ENCODE measurements at regions not wholly inside any gene's neighbourhood (a gene's known extent, or its start where the extent isn't known, plus 50 kb on each side); places are given as distances from the start of the nearest gene placed in this dataset.

GRCh38 chr5:89262030-89262429 lies 379.0 kb upstream of the MEF2C start:
- Histone ChIP-seq H3K9ac (ENCODE audit: low read length) (no peak overlapping the region), H3K9me3 (ENCODE audit: low read length) (no peaks in the 10 kb centered on the region), H2AFZ (ENCODE audit: low read depth, low read length) (no peak overlapping the region), H4K20me1 (ENCODE audit: insufficient read depth) (no peaks in the 10 kb centered on the region), H3F3A (ENCODE audit: insufficient read depth, low read length, poor library complexity, severe bottlenecking) (no peaks in the 10 kb centered on the region), H3K4me2 (ENCODE audit: low read length) (no peak overlapping the region), H3K36me3 (ENCODE audit: insufficient read depth, low read length) (no peaks in the 10 kb centered on the region), H3K79me2 (replicated peaks; ENCODE audit: insufficient read depth, low read length) (no peaks in the 10 kb centered on the region), H3K27ac (ENCODE audit: low read length) (no peak overlapping the region), H3K9me2 (ENCODE audit: insufficient read depth, low read length) (no peaks in the 10 kb centered on the region), H3K27me3 (ENCODE audit: insufficient read depth, low read depth, low read length) (no peaks in the 10 kb centered on the region), H3K4me3 (ENCODE audit: low read length) (no peak overlapping the region)
- TF ChIP-seq EP300 (conservative IDR thresholded peaks at IDR 0.05; ENCODE audit: poor library complexity, severe bottlenecking) (no peak), POLR2AphosphoS5 (IDR thresholded peaks at IDR 0.05) (no peak), EZH2 (IDR thresholded peaks at IDR 0.05; ENCODE audit: borderline replicate concordance, insufficient read depth, low read length, poor library complexity, severe bottlenecking) (no peak), REST (IDR thresholded peaks at IDR 0.05; ENCODE audit: borderline replicate concordance) (no peak), TAF1 (IDR thresholded peaks at IDR 0.05; ENCODE audit: low read depth) (no peak), MXI1 (conservative IDR thresholded peaks at IDR 0.05; ENCODE audit: poor library complexity, severe bottlenecking) (no peak), RAD21 (conservative IDR thresholded peaks at IDR 0.05) (no peak), CTCF (IDR thresholded peaks at IDR 0.05; ENCODE audit: poor library complexity, severe bottlenecking) (no peak), SMC3 (conservative IDR thresholded peaks at IDR 0.05; ENCODE audit: poor library complexity) (no peak)

GRCh38 chr5:89260254-89260653 lies 377.3 kb upstream of the MEF2C start:
- no peak overlapping the region for H2AFZ ChIP-seq (ENCODE audit: low read depth, low read length)
- H3K36me3 ChIP-seq (ENCODE audit: insufficient read depth, low read length): no peaks in the 10 kb centered on the region
- H3K4me2 ChIP-seq (ENCODE audit: low read length): no peak overlapping the region
- H3K9ac ChIP-seq (ENCODE audit: low read length): no peak overlapping the region
- no peaks in the 10 kb centered on the region for H3K9me3 ChIP-seq (ENCODE audit: low read length)
- no peak overlapping the region for H3K27ac ChIP-seq (ENCODE audit: low read length)
- no peak overlapping the region for H3K4me3 ChIP-seq (ENCODE audit: low read length)
- TF ChIP-seq CTCF (IDR thresholded peaks at IDR 0.05; ENCODE audit: poor library complexity, severe bottlenecking) (no peak), EZH2 (IDR thresholded peaks at IDR 0.05; ENCODE audit: borderline replicate concordance, insufficient read depth, low read length, poor library complexity, severe bottlenecking) (no peak), MXI1 (conservative IDR thresholded peaks at IDR 0.05; ENCODE audit: poor library complexity, severe bottlenecking) (no peak), SMC3 (conservative IDR thresholded peaks at IDR 0.05; ENCODE audit: poor library complexity) (no peak), RAD21 (conservative IDR thresholded peaks at IDR 0.05) (no peak), REST (IDR thresholded peaks at IDR 0.05; ENCODE audit: borderline replicate concordance) (no peak), EP300 (conservative IDR thresholded peaks at IDR 0.05; ENCODE audit: poor library complexity, severe bottlenecking) (no peak), TAF1 (IDR thresholded peaks at IDR 0.05; ENCODE audit: low read depth) (no peak), POLR2AphosphoS5 (IDR thresholded peaks at IDR 0.05) (no peak)
- H3F3A ChIP-seq (ENCODE audit: insufficient read depth, low read length, poor library complexity, severe bottlenecking): no peaks in the 10 kb centered on the region
- no peaks in the 10 kb centered on the region for H3K27me3 ChIP-seq (ENCODE audit: insufficient read depth, low read depth, low read length)
- no peaks in the 10 kb centered on the region for H3K79me2 ChIP-seq (replicated peaks; ENCODE audit: insufficient read depth, low read length)
- H4K20me1 ChIP-seq (ENCODE audit: insufficient read depth): no peaks in the 10 kb centered on the region
- no peaks in the 10 kb centered on the region for H3K9me2 ChIP-seq (ENCODE audit: insufficient read depth, low read length)

All from neural cell (in vitro differentiated cells).